WTC11 (cell line): ENCODE measurements at regions not wholly inside any gene's neighbourhood (a gene's known extent, or its start where the extent isn't known, plus 50 kb on each side); places are given as distances from the start of the nearest gene placed in this dataset.
A peak's percentile ranks its signal among the peaks of the same experiment; 100 is the strongest.
"Not testable (repeated sequence)": the region's sequence is repeated elsewhere in the genome, so short reads cannot be mapped to it uniquely, and the experiment has no call there.

Source experiments
- ATAC-seq: fragments of 200-7000 bp; cut with Tn5 transposase; 2 replicates; pipeline ENCODE4 v1.10.0; 2021; ENCODE audit warnings: mild to moderate bottlenecking, moderate library complexity
- CTCF ChIA-PET: fragments of 300-600 bp; sonication (Branson Sonifier 250); formaldehyde crosslinking; loops from one replicate; lab custom pipeline; 2021; ENCODE audit warnings: antibody characterized with exemption; lab: Charles Lee
- POLR2A ChIA-PET: fragments of 350-600 bp; sonication (Branson Sonifier 250); formaldehyde crosslinking; loops from one replicate; lab custom pipeline; 2021; ENCODE audit warnings: antibody characterized with exemption; lab: Charles Lee
- DNase-seq: peaks from one replicate; pipeline ENCODE4 v3.0.0; 2021; ENCODE audit warnings: low spot score
- H3K27ac Mint-ChIP-seq: 2 replicates; pipeline ENCODE4 v1.8.0; 2021; ENCODE audit warnings: mixed read lengths
- H3K27me3 Mint-ChIP-seq: 2 replicates; pipeline ENCODE4 v1.8.0; 2021; ENCODE audit warnings: low read depth, mild to moderate bottlenecking, moderate library complexity, mixed read lengths
- H3K36me3 Mint-ChIP-seq: 2 replicates; pipeline ENCODE4 v1.8.0; 2021; ENCODE audit warnings: mixed read lengths
- H3K4me1 Mint-ChIP-seq: 2 replicates; pipeline ENCODE4 v1.8.0; 2022; ENCODE audit warnings: mixed read lengths
- H3K4me3 Mint-ChIP-seq: 2 replicates; pipeline ENCODE4 v1.8.0; 2021; ENCODE audit warnings: mild to moderate bottlenecking, moderate library complexity, mixed read lengths
- H3K9me3 Mint-ChIP-seq: 2 replicates; pipeline ENCODE4 v1.8.0; 2021; ENCODE audit warnings: mixed read lengths
- AR ChIP-seq: fragments of 250-450 bp; sonication (Bioruptor Pico); IDR thresholded peaks from 2 replicates; pipeline ENCODE4 v1.9.0; 2021; ENCODE audit warnings: mild to moderate bottlenecking
- ATF1 ChIP-seq: sonication (generic); formaldehyde crosslinking; IDR thresholded peaks from 2 replicates; pipeline ENCODE4 v1.8.1; 2023; ENCODE audit warnings: mild to moderate bottlenecking, moderate library complexity, missing genetic modification reagents
- CBFB ChIP-seq: sonication (generic); formaldehyde crosslinking; IDR thresholded peaks from 2 replicates; pipeline ENCODE4 v1.8.1; 2022; ENCODE audit warnings: mild to moderate bottlenecking, low read depth, missing genetic modification reagents
- CDX4 ChIP-seq: fragments of 250-450 bp; sonication (Bioruptor Pico); IDR thresholded peaks from 2 replicates; pipeline ENCODE4 v1.9.0; 2021; ENCODE audit warnings: moderate library complexity, mild to moderate bottlenecking, inconsistent platforms, borderline replicate concordance
- ERG ChIP-seq: fragments of 250-450 bp; sonication (Bioruptor Pico); IDR thresholded peaks from 2 replicates; pipeline ENCODE4 v1.8.0; 2021; ENCODE audit warnings: mild to moderate bottlenecking
- ESRRA ChIP-seq: sonication (generic); formaldehyde crosslinking; IDR thresholded peaks from 2 replicates; pipeline ENCODE4 v1.8.1; 2022; ENCODE audit warnings: mild to moderate bottlenecking, missing genetic modification reagents, borderline replicate concordance
- FOXJ3 ChIP-seq: sonication (generic); formaldehyde crosslinking; IDR thresholded peaks from 2 replicates; pipeline ENCODE4 v1.9.0; 2021; ENCODE audit warnings: missing genetic modification reagents, mild to moderate bottlenecking, borderline replicate concordance
- GRHL2 ChIP-seq: fragments of 250-450 bp; sonication (Bioruptor Pico); IDR thresholded peaks from 2 replicates; pipeline ENCODE4 v1.8.0; 2022; ENCODE audit warnings: mild to moderate bottlenecking, moderate library complexity; ENCODE audit not compliant: insufficient replicate concordance, severe bottlenecking
- GTF2I ChIP-seq: fragments of 250-450 bp; sonication (Bioruptor Pico); conservative IDR thresholded peaks from 2 replicates; pipeline ENCODE4 v1.4.0; 2021; ENCODE audit warnings: mild to moderate bottlenecking
- IRF1 ChIP-seq: sonication (generic); formaldehyde crosslinking; IDR thresholded peaks from 2 replicates; pipeline ENCODE4 v1.8.0; 2023; ENCODE audit warnings: missing genetic modification reagents
- IRF2 ChIP-seq: sonication (generic); formaldehyde crosslinking; IDR thresholded peaks from 2 replicates; pipeline ENCODE4 v1.8.0; 2022; ENCODE audit warnings: low read depth, missing genetic modification reagents, borderline replicate concordance
- MLX ChIP-seq: sonication (generic); formaldehyde crosslinking; IDR thresholded peaks from 2 replicates; pipeline ENCODE4 v1.8.1; 2023; ENCODE audit warnings: mild to moderate bottlenecking, missing genetic modification reagents, moderate library complexity
- MYBL2 ChIP-seq: sonication (generic); formaldehyde crosslinking; IDR thresholded peaks from 2 replicates; pipeline ENCODE4 v1.8.1; 2023; ENCODE audit warnings: mild to moderate bottlenecking, moderate library complexity, missing genetic modification reagents
- NFE2L1 ChIP-seq: sonication (generic); formaldehyde crosslinking; IDR thresholded peaks from 2 replicates; pipeline ENCODE4 v1.8.1; 2023; ENCODE audit warnings: missing genetic modification reagents
- NFYB ChIP-seq: sonication (generic); formaldehyde crosslinking; conservative IDR thresholded peaks from 2 replicates; pipeline ENCODE4 v1.8.0; 2022; ENCODE audit warnings: low read depth, missing genetic modification reagents
- PRRX2 ChIP-seq: fragments of 250-450 bp; sonication (Bioruptor Pico); IDR thresholded peaks from 2 replicates; pipeline ENCODE4 v1.8.0; 2021; ENCODE audit warnings: mild to moderate bottlenecking
- SMAD3 ChIP-seq: sonication (generic); formaldehyde crosslinking; IDR thresholded peaks from 2 replicates; pipeline ENCODE4 v1.8.0; 2022; ENCODE audit warnings: missing genetic modification reagents, mild to moderate bottlenecking, borderline replicate concordance
- SOX15 ChIP-seq: fragments of 250-450 bp; sonication (Bioruptor Pico); IDR thresholded peaks from 2 replicates; pipeline ENCODE4 v1.9.0; 2021; ENCODE audit warnings: mild to moderate bottlenecking
- SP1 ChIP-seq: sonication (generic); formaldehyde crosslinking; conservative IDR thresholded peaks from 2 replicates; pipeline ENCODE4 v1.8.1; 2022; ENCODE audit warnings: missing genetic modification reagents
- TCF7 ChIP-seq: sonication (generic); formaldehyde crosslinking; IDR thresholded peaks from 2 replicates; pipeline ENCODE4 v1.8.0; 2022; ENCODE audit warnings: mild to moderate bottlenecking, low read depth, missing genetic modification reagents, moderate library complexity
- ZNF138 ChIP-seq: sonication (generic); formaldehyde crosslinking; conservative IDR thresholded peaks from 2 replicates; pipeline ENCODE4 v1.8.1; 2022; ENCODE audit warnings: mild to moderate bottlenecking, moderate library complexity, missing genetic modification reagents
- ZNF263 ChIP-seq: sonication (generic); formaldehyde crosslinking; IDR thresholded peaks from 2 replicates; pipeline ENCODE4 v1.8.1; 2022; ENCODE audit warnings: low read depth, mild to moderate bottlenecking, moderate library complexity, missing genetic modification reagents
- ZNF317 ChIP-seq: sonication (generic); formaldehyde crosslinking; IDR thresholded peaks from 2 replicates; pipeline ENCODE4 v1.8.1; 2023; ENCODE audit warnings: low read depth, mild to moderate bottlenecking, moderate library complexity, missing genetic modification reagents, borderline replicate concordance
- ZNF423 ChIP-seq: fragments of 250-450 bp; sonication (Bioruptor Pico); IDR thresholded peaks from 2 replicates; pipeline ENCODE4 v2.1.2; 2022; ENCODE audit warnings: mild to moderate bottlenecking, moderate library complexity

GRCh38 chr1:217133958-217134856, 411.0 kb upstream of the ESRRG start (continued):
- TF ChIP-seq MYBL2: no peak
- TF ChIP-seq IRF2 (CRISPR knock-in tag): no peak
- no peak for TF ChIP-seq PRRX2 (CRISPR knock-in tag)
- no peak for TF ChIP-seq SP1
- no peak for TF ChIP-seq GRHL2 (CRISPR knock-in tag)
- no peak for TF ChIP-seq NFE2L1 (CRISPR knock-in tag)
- TF ChIP-seq ZNF263: no peak

- TF ChIP-seq FOXJ3: no peak
- no peak for TF ChIP-seq MLX (CRISPR knock-in tag)
- Mint-ChIP-seq H3K4me3 (peak overlapping the region; percentile 10), H3K9me3 (no peaks in the 10 kb centered on the region), H3K27ac (no peak overlapping the region), H3K36me3 (no peaks in the 10 kb centered on the region), H3K4me1 (peaks cover 37% of the 10 kb centered on the region), H3K27me3 (peaks cover 81% of the 10 kb centered on the region)
- ATAC-seq (no peak), DNase-seq (peak; percentile 18)
- CTCF ChIA-PET: interaction anchor here (1.1 kb wide), 2 partner anchors 383 to 912 kb away, joined by 3 to 5 read pairs; no protein-coding TSS in a partner anchor
- POLR2A ChIA-PET: interaction anchor here (0.6 kb wide), 1 partner anchor 1024 kb away, joined by 5 read pairs; no protein-coding TSS in a partner anchor
Observed at GRCh38 chr1:217133092-217133491, 409.9 kb upstream of the ESRRG start.

GRCh38 chr1:217123340-217123739, 400.1 kb upstream of the ESRRG start:
- H3K36me3 Mint-ChIP-seq, H3K4me1 Mint-ChIP-seq, CTCF ChIA-PET, H3K27me3 Mint-ChIP-seq, H3K4me3 Mint-ChIP-seq, H3K27ac Mint-ChIP-seq, DNase-seq, POLR2A ChIA-PET, ATAC-seq, H3K9me3 Mint-ChIP-seq: not testable (repeated sequence)

GRCh38 chr1:217117973-217118465, 394.8 kb upstream of the ESRRG start:
- H3K27me3 Mint-ChIP-seq: no peaks in the 10 kb centered on the region; the same call in 1 of the 2 replicates
- no peak overlapping the region for H3K4me3 Mint-ChIP-seq
- no peaks in the 10 kb centered on the region for H3K36me3 Mint-ChIP-seq
- POLR2A ChIA-PET: no interaction called here
- peaks cover 5% of the 10 kb centered on the region for H3K9me3 Mint-ChIP-seq
- peaks cover 6% of the 10 kb centered on the region for H3K4me1 Mint-ChIP-seq
- ATAC-seq: no peak
- CTCF ChIA-PET: no interaction called here
- DNase-seq: no peak
- TF ChIP-seq TCF7 (CRISPR knock-in tag) (no peak), PRRX2 (CRISPR knock-in tag) (no peak), CDX4 (CRISPR knock-in tag) (no peak), ERG (CRISPR knock-in tag) (no peak), ZNF263 (no peak), GTF2I (CRISPR knock-in tag) (no peak), ZNF317 (CRISPR knock-in tag) (no peak), ZNF138 (CRISPR knock-in tag) (no peak), IRF1 (CRISPR knock-in tag) (no peak), SP1 (no peak), ATF1 (CRISPR knock-in tag) (no peak), ESRRA (CRISPR knock-in tag) (no peak), NFYB (CRISPR knock-in tag) (no peak), SMAD3 (CRISPR knock-in tag) (no peak), ZNF423 (CRISPR knock-in tag) (no peak), AR (no peak), SOX15 (CRISPR knock-in tag) (no peak), CBFB (CRISPR knock-in tag) (no peak)
- TF ChIP-seq, all 79 proteins: peak for 0
- no peak overlapping the region for H3K27ac Mint-ChIP-seq
